ENCODE measurements at regions not wholly inside any gene's neighbourhood (a gene's known extent, or its start where the extent isn't known, plus 50 kb on each side); places are given as distances from the start of the nearest gene placed in this dataset.

GRCh38 chr7:41451826-41452225, 251.1 kb downstream of the INHBA start:
- TF ChIP-seq REST (IDR thresholded peaks at IDR 0.05; ENCODE audit: unreplicated experiment), result no peak
- no peak for TF ChIP-seq EZH2 (IDR thresholded peaks at IDR 0.05; ENCODE audit: low read depth, unreplicated experiment)
- TF ChIP-seq, protein P1, sequence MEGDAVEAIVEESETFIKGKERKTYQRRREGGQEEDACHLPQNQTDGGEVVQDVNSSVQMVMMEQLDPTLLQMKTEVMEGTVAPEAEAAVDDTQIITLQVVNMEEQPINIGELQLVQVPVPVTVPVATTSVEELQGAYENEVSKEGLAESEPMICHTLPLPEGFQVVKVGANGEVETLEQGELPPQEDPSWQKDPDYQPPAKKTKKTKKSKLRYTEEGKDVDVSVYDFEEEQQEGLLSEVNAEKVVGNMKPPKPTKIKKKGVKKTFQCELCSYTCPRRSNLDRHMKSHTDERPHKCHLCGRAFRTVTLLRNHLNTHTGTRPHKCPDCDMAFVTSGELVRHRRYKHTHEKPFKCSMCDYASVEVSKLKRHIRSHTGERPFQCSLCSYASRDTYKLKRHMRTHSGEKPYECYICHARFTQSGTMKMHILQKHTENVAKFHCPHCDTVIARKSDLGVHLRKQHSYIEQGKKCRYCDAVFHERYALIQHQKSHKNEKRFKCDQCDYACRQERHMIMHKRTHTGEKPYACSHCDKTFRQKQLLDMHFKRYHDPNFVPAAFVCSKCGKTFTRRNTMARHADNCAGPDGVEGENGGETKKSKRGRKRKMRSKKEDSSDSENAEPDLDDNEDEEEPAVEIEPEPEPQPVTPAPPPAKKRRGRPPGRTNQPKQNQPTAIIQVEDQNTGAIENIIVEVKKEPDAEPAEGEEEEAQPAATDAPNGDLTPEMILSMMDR (conservative IDR thresholded peaks at IDR 0.05; ENCODE audit: low read depth in 2 of 2), result no peak
- no peak for TF ChIP-seq EZH2phosphoT487 (IDR thresholded peaks at IDR 0.05; ENCODE audit: unreplicated experiment)
- TF ChIP-seq CREB1 (CRISPR knock-in tag; IDR thresholded peaks at IDR 0.05; ENCODE audit: low read depth), result no peak
- no peak for TF ChIP-seq JUNB (IDR thresholded peaks at IDR 0.05; ENCODE audit: unreplicated experiment)

Data from GM23338 (cell line).